Brain microvascular endothelial cell (primary cell): ENCODE measurements at regions not wholly inside any gene's neighbourhood (a gene's known extent, or its start where the extent isn't known, plus 50 kb on each side); places are given as distances from the start of the nearest gene placed in this dataset.
A peak's percentile ranks its signal among the peaks of the same experiment; 100 is the strongest.

Experiments used
- DNase-seq: peaks from one replicate; pipeline ENCODE4 v3.0.0-alpha.2; 2020
- H3K27ac ChIP-seq: fragments of 250-450 bp; sonication (Bioruptor Pico); 2 replicates; pipeline ENCODE4 v1.5.1; 2020; ENCODE audit warnings: mild to moderate bottlenecking, moderate library complexity
- H3K27me3 ChIP-seq: fragments of 250-450 bp; sonication (Bioruptor Pico); replicated peaks from 2 replicates; pipeline ENCODE4 v1.5.1; 2020; ENCODE audit warnings: mild to moderate bottlenecking
- H3K36me3 ChIP-seq: fragments of 250-450 bp; sonication (Bioruptor Pico); replicated peaks from 2 replicates; pipeline ENCODE4 v1.5.1; 2020; ENCODE audit warnings: mild to moderate bottlenecking
- H3K4me3 ChIP-seq: 2 replicates; pipeline ENCODE4 v1.5.1; 2011; ENCODE audit warnings: low read depth, mild to moderate bottlenecking, control low read depth, low read length, moderate library complexity
- in situ Hi-C: cut with HindIII; loops from 2 replicates; pipeline ENCODE4 v1.10.0; 2017; ENCODE audit warnings: low sequenced_read_pairs, low pct_ligation_motif_present
- TF ChIP-seq, protein P1 (sequence below): IDR thresholded peaks from 2 replicates; pipeline ENCODE4 v1.5.1; 2011; ENCODE audit warnings: low read depth, mild to moderate bottlenecking, moderate library complexity, low read length, control low read depth, inconsistent platforms; ENCODE audit errors: missing control alignments

GRCh38 chr7:22649686-22650085 lies 77.3 kb upstream of the IL6 start:
- H3K36me3 ChIP-seq: no peaks in the 10 kb centered on the region
- no peak overlapping the region for H3K4me3 ChIP-seq
- in situ Hi-C loops: no loop called here
- TF ChIP-seq, protein P1, sequence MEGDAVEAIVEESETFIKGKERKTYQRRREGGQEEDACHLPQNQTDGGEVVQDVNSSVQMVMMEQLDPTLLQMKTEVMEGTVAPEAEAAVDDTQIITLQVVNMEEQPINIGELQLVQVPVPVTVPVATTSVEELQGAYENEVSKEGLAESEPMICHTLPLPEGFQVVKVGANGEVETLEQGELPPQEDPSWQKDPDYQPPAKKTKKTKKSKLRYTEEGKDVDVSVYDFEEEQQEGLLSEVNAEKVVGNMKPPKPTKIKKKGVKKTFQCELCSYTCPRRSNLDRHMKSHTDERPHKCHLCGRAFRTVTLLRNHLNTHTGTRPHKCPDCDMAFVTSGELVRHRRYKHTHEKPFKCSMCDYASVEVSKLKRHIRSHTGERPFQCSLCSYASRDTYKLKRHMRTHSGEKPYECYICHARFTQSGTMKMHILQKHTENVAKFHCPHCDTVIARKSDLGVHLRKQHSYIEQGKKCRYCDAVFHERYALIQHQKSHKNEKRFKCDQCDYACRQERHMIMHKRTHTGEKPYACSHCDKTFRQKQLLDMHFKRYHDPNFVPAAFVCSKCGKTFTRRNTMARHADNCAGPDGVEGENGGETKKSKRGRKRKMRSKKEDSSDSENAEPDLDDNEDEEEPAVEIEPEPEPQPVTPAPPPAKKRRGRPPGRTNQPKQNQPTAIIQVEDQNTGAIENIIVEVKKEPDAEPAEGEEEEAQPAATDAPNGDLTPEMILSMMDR: no peak
- DNase-seq: no peak
- no peak overlapping the region for H3K27ac ChIP-seq
- H3K27me3 ChIP-seq: no peaks in the 10 kb centered on the region

- DNase-seq: peak; percentile 96
- H3K27ac ChIP-seq: peak overlapping the region; percentile 78
- H3K36me3 ChIP-seq: no peaks in the 10 kb centered on the region
- no peaks in the 10 kb centered on the region for H3K27me3 ChIP-seq
- in situ Hi-C loops: no loop called here
- TF ChIP-seq, protein P1: no peak
- H3K4me3 ChIP-seq: no peak overlapping the region
Observed at GRCh38 chr7:22647451-22648257, 79.3 kb upstream of the IL6 start.

DNA sequence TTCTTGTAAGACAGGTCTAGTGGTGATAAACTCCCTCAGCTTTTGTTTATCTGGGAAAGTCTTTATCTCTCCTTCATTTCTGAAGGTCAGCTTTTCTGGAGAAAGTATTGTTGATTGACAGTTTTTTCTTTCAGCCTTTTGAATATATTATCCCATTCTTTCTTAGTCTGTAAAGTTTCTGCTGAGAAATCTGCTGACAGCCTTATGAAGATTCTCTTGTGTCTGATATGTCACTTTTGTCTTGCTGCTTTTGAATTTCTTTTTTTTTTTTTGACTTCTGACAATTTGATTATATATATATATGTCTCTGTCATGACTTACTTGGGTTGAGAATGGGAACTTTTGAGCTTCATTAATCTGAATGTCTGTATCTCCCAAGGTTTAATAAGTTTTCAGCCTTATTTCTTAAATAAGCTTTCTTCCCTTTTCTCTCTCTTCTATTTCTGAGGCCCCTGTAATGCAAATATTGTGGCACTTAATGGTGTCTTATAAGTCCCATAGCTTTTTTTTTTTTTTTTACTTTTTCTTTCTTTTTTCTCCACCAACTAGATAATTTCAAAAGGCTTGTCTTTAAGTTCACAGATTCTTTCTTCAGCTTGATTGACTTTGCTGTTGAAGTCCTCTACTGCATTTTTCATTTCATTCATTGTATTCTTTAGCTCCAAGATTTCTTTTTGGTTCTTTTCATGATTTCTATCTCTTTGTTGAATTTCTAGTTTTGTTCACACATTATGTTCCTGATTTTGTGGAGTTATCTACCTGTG lies 81.4 kb upstream of the IL6 start:
- Histone ChIP-seq H3K27me3 (no peaks in the 10 kb centered on the region), H3K27ac (no peak overlapping the region), H3K4me3 (no peak overlapping the region), H3K36me3 (no peaks in the 10 kb centered on the region)
- DNase-seq: no peak
- in situ Hi-C loops: no loop called here
- TF ChIP-seq, protein P1: no peak

DNA sequence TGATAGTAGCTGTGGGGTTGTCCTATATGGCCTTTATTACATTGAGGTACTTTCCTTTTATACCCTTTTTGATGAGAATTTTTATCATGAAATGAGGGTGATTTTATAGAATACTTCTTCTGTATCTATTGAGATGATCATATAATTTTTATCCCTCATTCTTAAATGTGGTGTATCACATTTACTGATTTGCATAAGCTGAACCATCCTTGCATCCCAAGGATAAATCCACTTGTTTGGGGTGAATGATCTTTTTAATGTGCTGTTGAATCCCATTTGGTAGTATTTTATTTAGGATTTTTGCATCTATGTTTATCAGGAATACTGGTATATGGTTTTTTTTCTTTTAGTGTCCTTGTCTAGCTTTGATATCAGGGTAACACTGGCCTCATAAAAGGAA lies 84.5 kb upstream of the IL6 start:
- in situ Hi-C loops: no loop called here
- DNase-seq: no peak
- Histone ChIP-seq H3K27ac (no peak overlapping the region), H3K27me3 (no peaks in the 10 kb centered on the region), H3K36me3 (no peaks in the 10 kb centered on the region), H3K4me3 (no peak overlapping the region)
- TF ChIP-seq, protein P1: no peak

- in situ Hi-C loops: no loop called here
- Histone ChIP-seq H3K27me3 (no peaks in the 10 kb centered on the region), H3K36me3 (no peaks in the 10 kb centered on the region), H3K27ac (no peak overlapping the region), H3K4me3 (no peak overlapping the region)
- DNase-seq: no peak
- TF ChIP-seq, protein P1: no peak
Observed at GRCh38 chr7:22640269-22640668, 86.7 kb upstream of the IL6 start.
